Neural cell (in vitro differentiated cells): ENCODE measurements at regions not wholly inside any gene's neighbourhood (a gene's known extent, or its start where the extent isn't known, plus 50 kb on each side); places are given as distances from the start of the nearest gene placed in this dataset.

Source experiments
- H2AFZ ChIP-seq: fragments of 200-600, 300-800 bp; sonication (generic), shearing (Covaris generic); 2 replicates; pipeline ENCODE4 v1.6.0; 2014; ENCODE audit warnings: low read depth, mild to moderate bottlenecking, antibody characterized with exemption, low read length, moderate library complexity
- H3F3A ChIP-seq: fragments of 200-600 bp; shearing (Covaris generic); 2 replicates; pipeline ENCODE4 v1.6.1; 2016; ENCODE audit warnings: mild to moderate bottlenecking, moderate library complexity, mixed read lengths, antibody characterized with exemption, low read length; ENCODE audit not compliant: insufficient read depth, poor library complexity, severe bottlenecking
- H3K27ac ChIP-seq: fragments of 200-600, 300-800 bp; sonication (generic), shearing (Covaris generic); 2 replicates; pipeline ENCODE4 v1.5.1; 2014; ENCODE audit warnings: mild to moderate bottlenecking, low read length, moderate library complexity
- H3K27me3 ChIP-seq: fragments of 300-800, 200-600 bp; sonication (generic), shearing (Covaris generic); 2 replicates; pipeline ENCODE4 v1.6.0; 2014; ENCODE audit warnings: mild to moderate bottlenecking, low read depth, low read length, moderate library complexity; ENCODE audit not compliant: insufficient read depth
- H3K36me3 ChIP-seq: fragments of 300-800, 200-600 bp; sonication (generic), shearing (Covaris generic); 2 replicates; pipeline ENCODE4 v1.5.1; 2014; ENCODE audit warnings: mild to moderate bottlenecking, antibody characterized with exemption, low read length, moderate library complexity; ENCODE audit not compliant: insufficient read depth
- H3K4me2 ChIP-seq: fragments of 300-800, 200-600 bp; sonication (generic), shearing (Covaris generic); 2 replicates; pipeline ENCODE4 v1.6.0; 2014; ENCODE audit warnings: mild to moderate bottlenecking, low read length
- H3K4me3 ChIP-seq: fragments of 300-800, 200-600 bp; sonication (generic), shearing (Covaris generic); 2 replicates; pipeline ENCODE4 v1.5.1; 2014; ENCODE audit warnings: mild to moderate bottlenecking, low read length, moderate library complexity
- H3K79me2 ChIP-seq: fragments of 200-600 bp; shearing (Covaris generic); replicated peaks from 2 replicates; pipeline ENCODE4 v1.6.0; 2014; ENCODE audit warnings: mild to moderate bottlenecking, low read length, moderate library complexity; ENCODE audit not compliant: insufficient read depth
- H3K9ac ChIP-seq: fragments of 300-800, 200-600 bp; sonication (generic), shearing (Covaris generic); 2 replicates; pipeline ENCODE4 v1.6.1; 2016; ENCODE audit warnings: mild to moderate bottlenecking, low read length, mixed read lengths
- H3K9me2 ChIP-seq: fragments of 200-600 bp; shearing (Covaris generic); 2 replicates; pipeline ENCODE4 v1.6.1; 2016; ENCODE audit warnings: mild to moderate bottlenecking, low read length, mixed read lengths; ENCODE audit not compliant: insufficient read depth
- H3K9me3 ChIP-seq: fragments of 200-600, 300-800 bp; sonication (generic), shearing (Covaris generic); 2 replicates; pipeline ENCODE4 v1.6.1; 2016; ENCODE audit warnings: mild to moderate bottlenecking, mixed run types, low read length, moderate library complexity, mixed read lengths
- H4K20me1 ChIP-seq: fragments of 200-600 bp; shearing (Covaris generic); 2 replicates; pipeline ENCODE4 v1.6.1; 2016; ENCODE audit warnings: mild to moderate bottlenecking, mixed run types; ENCODE audit not compliant: insufficient read depth
- CTCF ChIP-seq: fragments of 450-650 bp; IDR thresholded peaks from 2 replicates; pipeline ENCODE4 v1.5.1; 2014; ENCODE audit warnings: antibody characterized with exemption, mild to moderate bottlenecking, moderate library complexity; ENCODE audit not compliant: poor library complexity, severe bottlenecking
- EP300 ChIP-seq: fragments of 450-650 bp; conservative IDR thresholded peaks from 2 replicates; pipeline ENCODE4 v1.6.1; 2014; ENCODE audit warnings: antibody characterized with exemption, mild to moderate bottlenecking, moderate library complexity; ENCODE audit not compliant: poor library complexity, severe bottlenecking
- EZH2 ChIP-seq: fragments of 200-600, 300-800 bp; shearing (Covaris generic), sonication (generic); IDR thresholded peaks from 2 replicates; pipeline ENCODE4 v1.6.1; 2014; ENCODE audit warnings: antibody characterized with exemption, low read length, borderline replicate concordance, mild to moderate bottlenecking; ENCODE audit not compliant: insufficient read depth, poor library complexity, severe bottlenecking
- MXI1 ChIP-seq: fragments of 450-650 bp; conservative IDR thresholded peaks from 2 replicates; pipeline ENCODE4 v1.6.1; 2014; ENCODE audit warnings: antibody characterized with exemption, mild to moderate bottlenecking; ENCODE audit not compliant: poor library complexity, severe bottlenecking
- POLR2AphosphoS5 ChIP-seq: IDR thresholded peaks from 2 replicates; pipeline ENCODE4 v1.6.1; 2012
- RAD21 ChIP-seq: fragments of 450-650 bp; conservative IDR thresholded peaks from 2 replicates; pipeline ENCODE4 v1.6.1; 2014; ENCODE audit warnings: antibody characterized with exemption, mild to moderate bottlenecking, moderate library complexity
- REST ChIP-seq: IDR thresholded peaks from 2 replicates; pipeline ENCODE4 v1.6.1; 2012; ENCODE audit warnings: borderline replicate concordance
- SMC3 ChIP-seq: fragments of 450-650 bp; conservative IDR thresholded peaks from 2 replicates; pipeline ENCODE4 v1.6.1; 2014; ENCODE audit warnings: antibody characterized with exemption, mild to moderate bottlenecking, moderate library complexity; ENCODE audit not compliant: poor library complexity
- TAF1 ChIP-seq: IDR thresholded peaks from 2 replicates; pipeline ENCODE4 v1.6.1; 2012; ENCODE audit warnings: low read depth

- Histone ChIP-seq H3K27me3 (no peaks in the 10 kb centered on the region), H3K79me2 (no peaks in the 10 kb centered on the region), H3F3A (no peaks in the 10 kb centered on the region), H2AFZ (no peak overlapping the region), H3K9ac (no peak overlapping the region), H3K9me2 (no peaks in the 10 kb centered on the region), H3K36me3 (no peaks in the 10 kb centered on the region), H4K20me1 (no peaks in the 10 kb centered on the region), H3K4me3 (no peak overlapping the region), H3K4me2 (no peak overlapping the region), H3K9me3 (no peaks in the 10 kb centered on the region), H3K27ac (no peak overlapping the region)
- TF ChIP-seq CTCF (no peak), EZH2 (no peak), EP300 (no peak), POLR2AphosphoS5 (no peak), SMC3 (no peak)
Observed at GRCh38 chr16:65744401-65744800, 622.1 kb upstream of the CDH5 start.

GRCh38 chr16:65743558-65743957, 621.7 kb upstream of the CDH11 start:
- no peak for TF ChIP-seq RAD21
- no peak for TF ChIP-seq MXI1
- no peak for TF ChIP-seq CTCF
- no peak overlapping the region for H3K4me2 ChIP-seq
- H3K36me3 ChIP-seq: no peaks in the 10 kb centered on the region
- no peaks in the 10 kb centered on the region for H4K20me1 ChIP-seq
- no peaks in the 10 kb centered on the region for H3F3A ChIP-seq
- H3K4me3 ChIP-seq: no peak overlapping the region
- H3K9ac ChIP-seq: no peak overlapping the region
- no peaks in the 10 kb centered on the region for H3K9me3 ChIP-seq
- H3K27me3 ChIP-seq: no peaks in the 10 kb centered on the region
- no peak overlapping the region for H2AFZ ChIP-seq
- H3K27ac ChIP-seq: no peak overlapping the region
- H3K79me2 ChIP-seq: no peaks in the 10 kb centered on the region
- no peaks in the 10 kb centered on the region for H3K9me2 ChIP-seq

- H3K79me2 ChIP-seq: no peaks in the 10 kb centered on the region
- H4K20me1 ChIP-seq: no peaks in the 10 kb centered on the region
- H3K9me2 ChIP-seq: no peaks in the 10 kb centered on the region
- TF ChIP-seq CTCF (no peak), SMC3 (no peak), REST (no peak), RAD21 (no peak), EZH2 (no peak), POLR2AphosphoS5 (no peak), MXI1 (no peak), EP300 (no peak), TAF1 (no peak)
- H3K4me2 ChIP-seq: no peak overlapping the region
- no peaks in the 10 kb centered on the region for H3K27me3 ChIP-seq
- no peak overlapping the region for H3K4me3 ChIP-seq
- no peak overlapping the region for H3K9ac ChIP-seq
- no peak overlapping the region for H3K27ac ChIP-seq
- no peaks in the 10 kb centered on the region for H3K36me3 ChIP-seq
- H2AFZ ChIP-seq: no peak overlapping the region
- no peaks in the 10 kb centered on the region for H3F3A ChIP-seq
- no peaks in the 10 kb centered on the region for H3K9me3 ChIP-seq
Observed at GRCh38 chr16:65740711-65741110, 618.8 kb upstream of the CDH11 start.
